GM10266 (cell line): ENCODE measurements at regions not wholly inside any gene's neighbourhood (a gene's known extent, or its start where the extent isn't known, plus 50 kb on each side); places are given as distances from the start of the nearest gene placed in this dataset.

Experiments used
- DNase-seq: peaks from one replicate; pipeline ENCODE4 v3.0.0; 2012; ENCODE audit errors: extremely low spot score
- CTCF ChIP-seq: IDR thresholded peaks from 2 replicates; pipeline ENCODE4 v1.5.1; 2012; ENCODE audit warnings: mild to moderate bottlenecking, low read depth; ENCODE audit not compliant: control insufficient read depth, insufficient read depth; ENCODE audit errors: missing control alignments

GRCh38 chr20:47931443-47931842 is 146.2 kb upstream of the SULF2 start:
- TF ChIP-seq CTCF, result no peak
- DNase-seq, result no peak

DNA sequence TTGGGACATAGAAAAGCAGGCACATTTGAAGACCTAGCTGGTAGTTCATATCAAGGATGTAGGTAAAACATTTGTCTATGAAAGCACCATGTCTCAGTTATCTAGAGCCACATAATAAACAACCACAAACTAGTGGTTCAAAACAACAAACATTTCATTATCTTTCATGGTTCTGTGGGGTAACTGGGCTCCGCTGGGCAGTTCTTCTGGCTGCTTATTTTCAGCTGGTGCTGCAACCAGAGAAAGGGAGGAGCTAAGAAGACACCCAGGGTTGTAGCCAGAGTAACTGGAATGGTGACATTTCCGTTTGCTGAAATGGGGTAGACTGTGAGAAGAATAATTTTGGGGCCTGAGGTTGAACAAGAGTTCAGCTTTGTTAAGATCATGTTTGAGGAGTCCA is 145.7 kb upstream of the SULF2 start:
- no peak for DNase-seq
- TF ChIP-seq CTCF, result no peak

GRCh38 chr20:47929368-47930115 is 144.3 kb upstream of the SULF2 start:
- no peak for DNase-seq
- no peak for TF ChIP-seq CTCF

GRCh38 chr20:47927944-47928343 is 142.7 kb upstream of the SULF2 start:
- TF ChIP-seq CTCF, result no peak
- no peak for DNase-seq

DNA sequence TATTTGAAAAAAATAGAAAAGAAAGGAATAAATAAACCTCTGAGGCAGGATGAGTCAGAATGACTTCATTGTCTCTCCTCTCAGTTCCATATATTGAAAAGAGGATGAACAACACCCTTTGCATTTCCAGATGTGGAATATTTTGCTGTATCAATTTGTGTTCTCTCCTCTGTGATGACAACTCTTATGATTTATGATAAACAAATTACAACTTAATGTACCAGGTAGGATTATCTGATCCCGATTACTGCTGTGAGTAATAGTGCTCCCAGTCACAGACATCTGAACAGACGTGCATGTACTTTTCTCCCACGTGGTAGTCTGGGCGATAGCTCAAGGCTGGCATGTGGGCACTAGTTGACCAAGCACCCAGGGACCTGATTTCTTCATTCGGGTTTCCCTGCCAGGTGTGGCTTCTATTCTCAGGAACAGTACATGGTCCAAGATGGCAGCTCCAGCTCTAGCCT is 142.1 kb upstream of the SULF2 start:
- TF ChIP-seq CTCF, result no peak
- no peak for DNase-seq

DNA sequence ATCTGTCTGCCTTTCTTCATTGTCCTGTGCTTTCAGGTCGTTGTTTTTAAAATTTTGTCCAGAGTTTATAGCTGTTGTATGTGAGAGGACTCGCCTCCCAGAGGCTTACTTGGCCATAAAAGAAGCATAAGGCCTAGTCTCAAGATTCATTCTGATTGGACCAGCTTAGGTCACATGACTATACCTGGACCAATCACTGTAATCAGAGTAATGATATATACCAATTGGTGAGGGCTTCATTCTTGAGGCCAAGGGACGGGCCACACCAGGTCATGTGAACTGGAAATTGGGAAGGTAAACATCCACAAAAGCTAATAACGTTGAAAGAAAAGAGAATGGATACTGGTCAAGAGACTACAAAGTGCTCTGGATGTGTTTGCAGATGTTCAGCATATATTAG is 141.4 kb upstream of the SULF2 start:
- TF ChIP-seq CTCF, result no peak

DNA sequence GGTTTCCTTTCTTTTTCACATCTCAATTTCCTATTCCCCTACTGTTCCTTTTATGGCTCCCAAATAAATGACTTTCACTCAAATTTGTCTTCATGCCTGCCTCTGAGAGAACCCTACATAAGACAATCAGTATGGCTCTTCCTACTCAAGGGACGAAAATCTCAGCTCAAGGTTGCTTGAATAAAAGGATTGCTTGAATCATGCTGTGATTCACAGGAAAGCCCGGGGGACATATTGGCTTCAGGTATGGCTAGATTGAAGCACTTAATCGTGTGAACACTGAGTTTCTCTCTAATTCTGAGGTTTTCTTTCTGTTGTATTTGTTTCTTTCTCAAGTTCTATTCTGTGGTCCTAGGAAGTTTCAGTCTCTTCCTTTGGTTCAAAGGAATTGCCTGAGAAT is 140.3 kb upstream of the SULF2 start:
- no peak for DNase-seq

More for the DNA sequence above, 141.4 kb upstream of the SULF2 start:
- DNase-seq, result no peak

More for the DNA sequence above, 140.3 kb upstream of the SULF2 start:
- no peak for TF ChIP-seq CTCF
